Upper lobe of left lung (tissue), 4 donors: ENCODE measurements at regions not wholly inside any gene's neighbourhood (a gene's known extent, or its start where the extent isn't known, plus 50 kb on each side); places are given as distances from the start of the nearest gene placed in this dataset.

Source experiments
- CTCF ChIP-seq, 6 experiments: fragments of 450-650 bp in 4 of 6; fragments of 200-600 bp in 2 of 6; sonication (generic) in 2 of 6; IDR thresholded peaks; one replicate each; pipeline ENCODE4 v1.5.1; 2016 to 2019; ENCODE audit warnings: antibody characterized with exemption in 6 of 6
- EP300 ChIP-seq, 4 donors: sonication (generic); formaldehyde crosslinking; IDR thresholded peaks; one replicate each; pipeline ENCODE4 v1.5.1; 2017; ENCODE audit warnings: antibody characterized with exemption in 4 of 4, control low read depth in 2 of 4
- POLR2A ChIP-seq, 4 donors: fragments of 450-650 bp; IDR thresholded peaks; one replicate each; pipeline ENCODE4 v1.5.1; 2016 to 2017; ENCODE audit warnings: antibody characterized with exemption in 4 of 4, mild to moderate bottlenecking in 2 of 4

GRCh38 chr10:118471863-118472262, 123.6 kb downstream of the PRLHR start:
- no peak for TF ChIP-seq EP300 (IDR thresholded peaks at IDR 0.05)
- TF ChIP-seq CTCF (IDR thresholded peaks at IDR 0.05), result no peak
- no peak for TF ChIP-seq POLR2A (IDR thresholded peaks at IDR 0.05)
